Stomach (tissue), 8 donors: ENCODE measurements at regions not wholly inside any gene's neighbourhood (a gene's known extent, or its start where the extent isn't known, plus 50 kb on each side); places are given as distances from the start of the nearest gene placed in this dataset.

Experiments
- DNase-seq, 2 donors: peaks; one replicate each; pipeline versions ENCODE4 v3.0.0 to v3.0.0-alpha.2; 2013 to 2019
- H3K27ac ChIP-seq, 5 donors: fragments of 200-600 bp in 4 of 5; sonication (generic) in 4 of 5; one replicate each; pipeline ENCODE4 v1.5.1; 2013 to 2019; ENCODE audit warnings: mild to moderate bottlenecking in 1 of 5, moderate library complexity in 1 of 5
- H3K27me3 ChIP-seq, 3 donors: fragments of 200-600 bp; sonication (generic); one replicate each; pipeline ENCODE4 v1.5.1; 2017 to 2019; ENCODE audit warnings: mixed run types in 1 of 3
- H3K36me3 ChIP-seq, 4 donors: fragments of 200-600 bp; sonication (generic); 1 replicate in 3 of 4; 2 replicates in 1 of 4; pipeline ENCODE4 v1.5.1; 2016 to 2019
- H3K4me1 ChIP-seq, 4 donors: fragments of 200-600 bp; sonication (generic); one replicate each; pipeline ENCODE4 v1.5.1; 2016 to 2019
- H3K4me3 ChIP-seq, 4 donors: fragments of 200-600 bp; sonication (generic) in 3 of 4; one replicate each; pipeline ENCODE4 v1.5.1; 2016 to 2019; ENCODE audit warnings: mild to moderate bottlenecking in 1 of 4
- H3K9me3 ChIP-seq, 4 donors: fragments of 200-600 bp; sonication (generic); one replicate each; pipeline ENCODE4 v1.5.1; 2016 to 2019
- CTCF ChIP-seq, 7 experiments: fragments of 450-650 bp in 4 of 7; fragments of 200-600 bp in 3 of 7; sonication (generic) in 3 of 7; IDR thresholded peaks; one replicate each; pipeline ENCODE4 v1.5.1; 2016 to 2019; ENCODE audit warnings: antibody characterized with exemption in 7 of 7, control low read depth in 2 of 7, mild to moderate bottlenecking in 1 of 7
- EP300 ChIP-seq: sonication (generic); formaldehyde crosslinking; IDR thresholded peaks from one replicate; pipeline ENCODE4 v1.6.1; 2017; ENCODE audit warnings: antibody characterized with exemption
- POLR2A ChIP-seq, 4 donors: fragments of 450-650 bp; IDR thresholded peaks; one replicate each; pipeline ENCODE4 v1.6.1; 2016; ENCODE audit warnings: antibody characterized with exemption in 4 of 4, control low read depth in 2 of 4, mild to moderate bottlenecking in 1 of 4, moderate library complexity in 1 of 4
- POLR2AphosphoS5 ChIP-seq, 3 donors: sonication (generic); formaldehyde crosslinking; IDR thresholded peaks; one replicate each; pipeline ENCODE4 v1.6.1; 2016; ENCODE audit warnings: antibody characterized with exemption in 3 of 3
- WGBS, 5 donors: extraction: QIAGEN DNeasy Blood & Tissue Kit in 3 of 5; methylation state at CpG; one replicate each; pipeline versions ENCODE4 v1.1.5 to v1.1.7; 2013 to 2018; 5-methylcytosine and 5-hydroxymethylcytosine counted together
- intact Hi-C: fragments of 100-400 bp; cut with DNase I; formaldehyde crosslinking; loops from one replicate; pipeline ENCODE4 v1.15.1; 2023; ENCODE audit warnings: low total_unique reads
- donor health status: healthy with polysubstance abuse.
- donor health status: Bipolar disorder and iron deficiency.
- donor health status: healthy.

- Histone ChIP-seq H3K27ac (no peak overlapping the region), H3K9me3 (no peaks in the 10 kb centered on the region), H3K36me3 (no peaks in the 10 kb centered on the region), H3K27me3 (no peaks in the 10 kb centered on the region), H3K4me3 (no peak overlapping the region), H3K4me1 (no peaks in the 10 kb centered on the region)
- no peak for TF ChIP-seq POLR2A (IDR thresholded peaks at IDR 0.05)
- TF ChIP-seq POLR2AphosphoS5 (IDR thresholded peaks at IDR 0.05): no peak
- no peak for TF ChIP-seq CTCF (IDR thresholded peaks at IDR 0.05)
- TF ChIP-seq EP300: no peak
- no peak for DNase-seq
- intact Hi-C loops: no loop called here
- 58 to 85% (median 62%) methylated on average over 2 of the region's 2 CpGs for WGBS, 5 donors
Observed at GRCh38 chr3:87175732-87176131, 51.4 kb upstream of the CHMP2B start.

- no peaks in the 10 kb centered on the region for H3K27me3 ChIP-seq
- H3K9me3 ChIP-seq: no peaks in the 10 kb centered on the region
- no peak overlapping the region for H3K4me3 ChIP-seq
- H3K36me3 ChIP-seq: no peaks in the 10 kb centered on the region
- TF ChIP-seq CTCF (IDR thresholded peaks at IDR 0.05) (no peak), POLR2AphosphoS5 (IDR thresholded peaks at IDR 0.05) (no peak), POLR2A (IDR thresholded peaks at IDR 0.05) (no peak), EP300 (no peak)
- intact Hi-C loops: no loop called here
- no peak for DNase-seq
- no peak overlapping the region for H3K27ac ChIP-seq
- 64 to 84% (median 76%) methylated on average over 2 of the region's 2 CpGs for WGBS, 5 donors
- H3K4me1 ChIP-seq: no peaks in the 10 kb centered on the region
Observed at GRCh38 chr3:87173776-87174175, 53.3 kb upstream of the CHMP2B start.

DNA sequence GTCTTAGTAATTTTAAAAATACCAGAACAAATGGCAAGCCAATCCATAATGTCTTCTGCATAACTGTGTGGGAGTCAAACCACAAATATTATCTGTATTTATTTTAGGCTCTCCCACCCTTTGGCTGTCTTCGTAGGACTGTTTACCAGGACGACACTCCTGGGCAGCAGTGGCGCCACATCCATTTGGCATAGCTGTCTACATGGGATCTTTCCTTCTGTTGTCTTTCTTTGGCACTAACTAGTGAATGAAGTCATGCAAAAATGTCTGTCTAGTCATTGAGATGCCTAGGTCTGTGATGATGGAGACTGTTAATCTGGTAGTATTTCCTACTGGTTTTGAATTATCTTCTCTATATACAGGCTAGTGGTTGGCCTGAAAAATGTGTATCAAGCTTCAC, 54.0 kb upstream of the CHMP2B start:
- no peaks in the 10 kb centered on the region for H3K4me1 ChIP-seq
- DNase-seq: no peak
- no peaks in the 10 kb centered on the region for H3K9me3 ChIP-seq
- TF ChIP-seq EP300 (no peak), CTCF (IDR thresholded peaks at IDR 0.05) (no peak)
- 53 to 72% (median 58%) methylated on average over 3 of the region's 3 CpGs for WGBS, 5 donors
- H3K4me3 ChIP-seq: no peak overlapping the region
- no peaks in the 10 kb centered on the region for H3K27me3 ChIP-seq
- intact Hi-C loops: no loop called here
- no peak overlapping the region for H3K27ac ChIP-seq
- H3K36me3 ChIP-seq: no peaks in the 10 kb centered on the region

DNA sequence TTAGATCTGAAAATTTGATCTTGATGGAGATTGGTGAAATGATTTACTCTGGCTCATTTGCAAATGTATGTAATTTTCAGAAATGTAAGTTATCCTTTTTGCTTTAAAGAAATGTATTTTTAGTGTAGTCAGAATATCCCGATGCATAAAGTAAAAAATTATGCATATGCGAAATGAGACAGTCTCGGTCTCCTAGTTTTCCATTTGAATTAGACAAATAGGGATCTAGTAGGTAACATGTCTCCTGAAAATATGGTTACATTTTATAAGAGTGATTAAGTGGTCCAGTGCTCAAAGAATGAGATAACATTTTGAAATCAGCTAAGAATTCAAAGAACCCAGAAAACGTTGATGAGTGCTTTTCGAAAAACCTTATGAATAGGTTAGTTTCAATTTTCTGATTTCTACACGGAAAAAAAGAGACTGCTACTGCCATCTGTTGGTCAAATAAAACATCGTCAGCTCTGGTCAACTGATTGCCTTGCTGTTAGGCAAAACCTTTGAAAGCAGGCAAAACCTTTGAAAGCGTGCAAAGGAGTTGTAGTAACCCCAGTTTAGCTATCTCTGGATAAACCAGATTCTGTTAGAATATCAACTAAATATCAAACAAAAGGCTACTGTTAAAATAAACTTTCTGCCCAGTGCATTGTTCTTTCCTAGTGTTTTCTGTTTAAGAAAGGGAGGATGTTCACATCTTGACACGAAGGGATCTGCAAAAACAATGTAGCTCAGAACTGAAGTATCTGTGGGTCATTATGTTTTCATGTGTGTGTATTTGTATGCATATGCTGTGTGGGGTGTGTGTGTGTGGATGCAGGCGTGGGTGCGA, 59.3 kb upstream of the CHMP2B start:
- Histone ChIP-seq H3K9me3 (no peaks in the 10 kb centered on the region), H3K27me3 (no peaks in the 10 kb centered on the region), H3K36me3 (no peaks in the 10 kb centered on the region), H3K27ac (no peak overlapping the region), H3K4me3 (peak overlapping the region; percentile 22 to 42 (median 32)), H3K4me1 (peaks cover 0 to 4% (median 0%) of the 10 kb centered on the region in 4 donors)
- no peak for TF ChIP-seq POLR2A (IDR thresholded peaks at IDR 0.05)
- no peak for TF ChIP-seq EP300
- peak in 4 of 7 experiments; percentile 13 to 59 (median 48) for TF ChIP-seq CTCF (IDR thresholded peaks at IDR 0.05)
- no peak for TF ChIP-seq POLR2AphosphoS5 (IDR thresholded peaks at IDR 0.05)
- DNase-seq: peak in 1 of 2 donors; percentile 74
- 31 to 39% (median 35%) methylated on average over 11 of the region's 11 CpGs for WGBS, 5 donors
- intact Hi-C loops: loop anchor here (10.0 kb wide), 1 partner anchor 393 kb away; no protein-coding TSS in a partner anchor
